ENCODE measurements at regions not wholly inside any gene's neighbourhood (a gene's known extent, or its start where the extent isn't known, plus 50 kb on each side); places are given as distances from the start of the nearest gene placed in this dataset.

DNA sequence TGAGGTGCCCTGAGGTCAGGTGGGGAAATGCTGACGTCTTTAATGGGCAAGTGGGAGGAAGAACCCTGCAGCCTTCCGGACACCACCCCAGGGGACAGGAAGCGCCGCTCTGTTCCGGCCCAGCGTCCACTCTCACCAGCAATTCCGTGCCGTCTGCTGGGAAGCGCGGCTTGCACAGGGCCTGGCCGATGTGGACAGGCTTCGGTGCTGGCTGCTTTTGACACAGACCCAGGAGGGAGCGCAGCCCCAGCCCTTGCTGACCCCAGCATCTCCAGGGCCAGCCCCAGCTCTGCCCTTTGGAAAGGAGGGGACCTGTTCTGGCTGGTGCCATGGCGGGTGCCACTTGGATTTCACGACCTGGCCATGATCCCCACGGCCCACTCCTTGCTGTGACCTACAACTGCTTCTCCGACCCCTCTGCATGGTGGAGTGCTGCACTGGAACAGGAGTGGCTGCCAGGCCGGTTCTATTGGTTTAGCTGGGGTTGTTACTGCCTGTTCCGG, 123.2 kb downstream of the DLL1 start:
- TF ChIP-seq POLR2AphosphoS5 (IDR thresholded peaks at IDR 0.05; ENCODE audit: insufficient read depth, low read depth, low read length) (no peak), POLR2A (IDR thresholded peaks at IDR 0.05; ENCODE audit: low read depth, low read length) (no peak), MYC (IDR thresholded peaks at IDR 0.05; ENCODE audit: low read depth, low read length) (no peak), CTCF (IDR thresholded peaks at IDR 0.05; ENCODE audit: extremely low read depth in 1 of 2, insufficient read depth in 1 of 2, low read depth in 1 of 2, low read length in 2 of 2) (no peak), EZH2 (IDR thresholded peaks at IDR 0.05; ENCODE audit: borderline replicate concordance, low read depth, low read length, severe bottlenecking) (no peak)
- TF ChIP-seq, protein P1, sequence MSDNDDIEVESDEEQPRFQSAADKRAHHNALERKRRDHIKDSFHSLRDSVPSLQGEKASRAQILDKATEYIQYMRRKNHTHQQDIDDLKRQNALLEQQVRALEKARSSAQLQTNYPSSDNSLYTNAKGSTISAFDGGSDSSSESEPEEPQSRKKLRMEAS (IDR thresholded peaks at IDR 0.05; ENCODE audit: insufficient read depth, insufficient read length): no peak
